ENCODE measurements at regions not wholly inside any gene's neighbourhood (a gene's known extent, or its start where the extent isn't known, plus 50 kb on each side); places are given as distances from the start of the nearest gene placed in this dataset.

GRCh38 chr6:168152306-168152963 lies 73.4 kb upstream of the FRMD1 start:
- TF ChIP-seq CTCF (IDR thresholded peaks at IDR 0.05) (no peak), POLR2A (IDR thresholded peaks at IDR 0.05) (no peak)

All from lower leg skin (tissue), 3 donors.